WERI-Rb-1 (cell line): ENCODE measurements at regions not wholly inside any gene's neighbourhood (a gene's known extent, or its start where the extent isn't known, plus 50 kb on each side); places are given as distances from the start of the nearest gene placed in this dataset.

ENCODE experiments used
- DNase-seq: peaks from one replicate; pipeline ENCODE4 v3.0.0-alpha.2; 2020
- H3K27ac ChIP-seq: fragments of 250-450 bp; sonication (Bioruptor Pico); 2 replicates; pipeline ENCODE4 v1.5.1; 2020; ENCODE audit warnings: mild to moderate bottlenecking, moderate library complexity
- H3K27me3 ChIP-seq: fragments of 250-450 bp; sonication (Bioruptor Pico); 2 replicates; pipeline ENCODE4 v1.5.1; 2021; ENCODE audit warnings: mild to moderate bottlenecking, low read depth, moderate library complexity; ENCODE audit not compliant: insufficient read depth, severe bottlenecking
- H3K36me3 ChIP-seq: fragments of 250-450 bp; sonication (Bioruptor Pico); 2 replicates; pipeline ENCODE4 v1.5.1; 2020; ENCODE audit warnings: mild to moderate bottlenecking, moderate library complexity
- H3K4me3 ChIP-seq: 2 replicates; pipeline ENCODE4 v1.5.1; 2011; ENCODE audit warnings: low read depth, mild to moderate bottlenecking, control low read depth, low read length
- H3K9me3 ChIP-seq: fragments of 250-450 bp; sonication (Bioruptor Pico); 2 replicates; pipeline ENCODE4 v1.5.1; 2021; ENCODE audit warnings: mild to moderate bottlenecking, moderate library complexity; ENCODE audit not compliant: severe bottlenecking
- TF ChIP-seq, protein P1 (sequence below): IDR thresholded peaks from 2 replicates; pipeline ENCODE4 v1.5.1; 2011; ENCODE audit warnings: low read depth, mild to moderate bottlenecking, control low read depth, inconsistent platforms, low read length

DNA sequence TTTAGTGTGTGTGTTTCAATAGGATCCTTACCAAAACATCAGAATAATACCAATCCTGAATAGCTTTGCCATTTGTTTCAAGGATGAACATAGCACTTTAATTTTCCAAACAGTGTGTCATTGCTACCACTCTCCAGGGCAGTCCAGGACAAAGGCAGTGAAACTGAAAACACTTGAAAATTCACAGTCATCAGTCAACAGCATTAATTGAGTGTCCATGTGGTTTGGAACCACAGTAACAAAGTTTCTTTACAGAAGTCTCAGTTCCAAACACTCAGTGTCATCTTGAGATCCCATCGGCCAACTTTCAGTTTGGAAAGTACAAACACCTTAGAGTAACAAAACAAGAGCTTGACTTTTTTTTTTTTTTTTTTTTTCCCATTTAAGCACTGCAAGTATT is 228.4 kb upstream of the SOX5 start:
- Histone ChIP-seq H3K27me3 (no peaks in the 10 kb centered on the region), H3K36me3 (no peaks in the 10 kb centered on the region), H3K27ac (no peak overlapping the region), H3K9me3 (no peaks in the 10 kb centered on the region), H3K4me3 (no peak overlapping the region)
- TF ChIP-seq, protein P1, sequence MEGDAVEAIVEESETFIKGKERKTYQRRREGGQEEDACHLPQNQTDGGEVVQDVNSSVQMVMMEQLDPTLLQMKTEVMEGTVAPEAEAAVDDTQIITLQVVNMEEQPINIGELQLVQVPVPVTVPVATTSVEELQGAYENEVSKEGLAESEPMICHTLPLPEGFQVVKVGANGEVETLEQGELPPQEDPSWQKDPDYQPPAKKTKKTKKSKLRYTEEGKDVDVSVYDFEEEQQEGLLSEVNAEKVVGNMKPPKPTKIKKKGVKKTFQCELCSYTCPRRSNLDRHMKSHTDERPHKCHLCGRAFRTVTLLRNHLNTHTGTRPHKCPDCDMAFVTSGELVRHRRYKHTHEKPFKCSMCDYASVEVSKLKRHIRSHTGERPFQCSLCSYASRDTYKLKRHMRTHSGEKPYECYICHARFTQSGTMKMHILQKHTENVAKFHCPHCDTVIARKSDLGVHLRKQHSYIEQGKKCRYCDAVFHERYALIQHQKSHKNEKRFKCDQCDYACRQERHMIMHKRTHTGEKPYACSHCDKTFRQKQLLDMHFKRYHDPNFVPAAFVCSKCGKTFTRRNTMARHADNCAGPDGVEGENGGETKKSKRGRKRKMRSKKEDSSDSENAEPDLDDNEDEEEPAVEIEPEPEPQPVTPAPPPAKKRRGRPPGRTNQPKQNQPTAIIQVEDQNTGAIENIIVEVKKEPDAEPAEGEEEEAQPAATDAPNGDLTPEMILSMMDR = no peak
- DNase-seq = no peak

DNA sequence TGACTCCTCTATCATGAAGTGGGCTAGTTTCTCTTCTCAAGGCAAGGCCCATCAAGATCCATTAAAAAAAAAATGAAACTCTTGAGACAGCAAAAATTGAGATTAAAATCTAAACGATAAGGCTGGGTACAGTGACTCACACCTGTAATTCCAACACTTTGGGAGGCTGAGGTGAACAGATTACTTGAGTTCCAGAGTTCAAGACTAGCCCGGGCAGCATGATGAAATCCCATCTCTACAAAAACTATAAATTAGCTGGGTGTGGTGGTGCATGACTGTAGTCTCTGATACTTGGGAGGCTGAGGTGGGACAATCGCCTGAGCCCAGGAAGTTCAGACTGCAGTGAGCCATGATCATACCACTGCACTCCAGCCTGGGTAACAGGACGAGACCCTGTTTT is 226.5 kb upstream of the SOX5 start:
- H3K4me3 ChIP-seq = no peak overlapping the region
- H3K9me3 ChIP-seq = no peaks in the 10 kb centered on the region
- H3K27ac ChIP-seq = no peak overlapping the region
- TF ChIP-seq, protein P1 = no peak
- no peak for DNase-seq
- no peaks in the 10 kb centered on the region for H3K27me3 ChIP-seq
- H3K36me3 ChIP-seq = no peaks in the 10 kb centered on the region

DNA sequence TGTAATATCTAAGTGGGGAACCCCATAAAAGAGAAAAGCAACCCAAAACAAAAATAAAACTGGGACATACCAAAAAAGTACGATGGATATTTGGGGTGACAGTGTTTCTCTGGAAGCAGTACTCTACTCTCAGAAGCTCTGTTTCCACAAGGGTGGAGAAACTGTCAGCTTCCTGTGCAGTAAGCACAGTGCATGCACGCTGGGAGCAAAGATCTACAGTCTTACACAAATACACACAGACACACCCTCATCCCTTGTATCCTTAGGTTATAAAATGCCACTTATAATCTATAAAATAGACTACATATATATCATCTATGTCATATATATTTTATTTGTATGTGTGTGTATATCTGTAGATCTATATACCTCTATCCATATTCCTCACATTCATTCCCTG is 225.8 kb upstream of the SOX5 start:
- DNase-seq = no peak
- H3K27ac ChIP-seq = no peak overlapping the region

DNA sequence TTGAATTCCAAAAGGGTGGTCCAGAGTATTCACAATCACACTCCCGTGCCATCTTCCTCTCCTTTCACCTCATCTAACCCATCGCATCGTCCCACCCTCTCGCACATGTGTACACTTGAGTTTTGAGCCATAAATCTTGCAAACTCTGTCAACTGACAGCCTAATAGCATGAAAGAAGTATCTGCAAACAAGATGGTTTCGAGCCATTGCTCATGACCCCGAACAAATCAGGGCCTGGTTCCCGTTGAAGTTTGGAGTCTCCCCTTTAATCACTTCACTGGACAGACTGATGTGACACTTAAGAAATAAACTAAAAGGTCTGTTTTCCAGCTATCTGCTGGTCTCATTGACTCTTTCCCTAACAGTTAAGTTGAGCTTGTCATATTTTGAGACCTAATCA is 223.6 kb upstream of the SOX5 start:
- no peaks in the 10 kb centered on the region for H3K9me3 ChIP-seq
- TF ChIP-seq, protein P1 = no peak
- DNase-seq = no peak

More for the DNA sequence above, 225.8 kb upstream of the SOX5 start:
- H3K36me3 ChIP-seq = no peaks in the 10 kb centered on the region
- no peaks in the 10 kb centered on the region for H3K9me3 ChIP-seq
- no peaks in the 10 kb centered on the region for H3K27me3 ChIP-seq
- TF ChIP-seq, protein P1 = no peak
- no peak overlapping the region for H3K4me3 ChIP-seq

DNA sequence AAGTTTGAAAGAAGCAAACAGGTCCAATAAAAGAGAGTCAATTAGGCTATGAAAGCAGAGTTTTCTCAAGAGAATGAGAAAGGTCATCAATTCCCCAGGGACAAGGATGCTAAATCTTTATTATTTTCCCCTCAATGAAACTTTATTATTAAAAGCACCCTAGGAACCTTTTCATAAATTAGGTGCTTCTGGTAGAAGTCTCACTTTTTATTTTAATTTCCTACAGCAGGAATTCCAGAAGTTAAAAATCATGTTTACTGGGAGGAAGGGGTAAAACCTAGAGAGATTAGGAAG is 223.2 kb upstream of the SOX5 start:
- no peak for DNase-seq
- Histone ChIP-seq H3K27ac (no peak overlapping the region), H3K4me3 (no peak overlapping the region), H3K9me3 (no peaks in the 10 kb centered on the region), H3K36me3 (no peaks in the 10 kb centered on the region), H3K27me3 (no peaks in the 10 kb centered on the region)
- TF ChIP-seq, protein P1 = no peak

More for the DNA sequence above, 223.6 kb upstream of the SOX5 start:
- no peaks in the 10 kb centered on the region for H3K27me3 ChIP-seq
- H3K27ac ChIP-seq = no peak overlapping the region
- no peaks in the 10 kb centered on the region for H3K36me3 ChIP-seq
- H3K4me3 ChIP-seq = no peak overlapping the region

DNA sequence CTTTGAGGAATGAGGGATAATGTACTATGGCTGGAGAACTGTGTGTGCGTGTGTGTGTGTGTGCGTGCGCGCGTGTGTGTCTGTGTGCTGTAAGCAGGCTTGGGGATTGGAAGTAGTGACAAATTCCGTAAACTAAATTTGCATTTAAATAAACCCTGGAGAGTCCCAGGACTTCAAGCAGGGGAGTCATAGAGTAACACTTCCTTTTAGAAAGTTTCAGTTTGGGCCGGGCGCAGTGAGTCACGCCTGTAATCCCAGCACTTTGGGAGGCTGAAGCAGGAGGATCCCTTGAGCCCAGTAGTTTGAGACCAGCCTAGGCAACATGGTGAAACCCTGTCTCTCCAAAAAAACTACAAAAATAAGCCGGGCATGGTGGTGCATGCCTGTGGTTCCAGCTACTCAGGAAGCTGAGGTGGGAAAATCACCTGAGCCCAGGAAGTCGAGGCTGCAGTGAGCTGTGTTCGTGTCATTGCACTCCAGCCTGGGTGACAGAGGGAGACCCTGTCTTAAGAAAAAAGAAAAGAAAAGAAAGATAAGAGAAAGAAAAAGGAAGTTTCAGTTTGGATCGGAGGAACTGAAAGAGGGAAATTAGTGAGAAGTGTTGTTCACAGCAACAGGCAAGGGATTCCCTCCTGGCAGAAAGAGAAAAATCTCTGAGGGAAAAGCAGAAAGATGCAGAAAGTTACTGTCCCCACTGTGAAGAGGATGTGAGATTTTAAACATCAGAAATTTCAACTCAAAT is 222.7 kb upstream of the SOX5 start:
- no peak overlapping the region for H3K27ac ChIP-seq

More for the DNA sequence above, 222.7 kb upstream of the SOX5 start:
- TF ChIP-seq, protein P1 = no peak
- H3K4me3 ChIP-seq = no peak overlapping the region
- DNase-seq = no peak
- no peaks in the 10 kb centered on the region for H3K27me3 ChIP-seq
- no peaks in the 10 kb centered on the region for H3K9me3 ChIP-seq
- H3K36me3 ChIP-seq = no peaks in the 10 kb centered on the region
